Activated naive CD4-positive, alpha-beta T cell treated with anti-CD3 and anti-CD28 coated beads, Interleukin-2, amount 50 U/mL, for 72 hours (primary cell): ENCODE measurements at regions not wholly inside any gene's neighbourhood (a gene's known extent, or its start where the extent isn't known, plus 50 kb on each side); places are given as distances from the start of the nearest gene placed in this dataset.

Experiments used
- ATAC-seq, 2 donors: fragments of 150-1000 bp; cut with Tn5 transposase; 2 replicates each; pipeline ENCODE4 v1.10.0; 2021; ENCODE audit warnings: mild to moderate bottlenecking in 2 of 2, moderate library complexity in 2 of 2
- DNase-seq, 2 donors: peaks; one replicate each; pipeline ENCODE4 v3.0.0; 2021 to 2022; ENCODE audit warnings: low spot score in 2 of 2
- H3K27ac Mint-ChIP-seq, 2 donors: one replicate each; pipeline ENCODE4 v1.8.0; 2022; ENCODE audit warnings: mild to moderate bottlenecking in 2 of 2, mixed read lengths in 2 of 2
- H3K36me3 Mint-ChIP-seq, 2 donors: one replicate each; pipeline ENCODE4 v1.8.0; 2022; ENCODE audit warnings: mixed read lengths in 2 of 2
- H3K9me3 Mint-ChIP-seq, 2 donors: one replicate each; pipeline ENCODE4 v1.8.0; 2022; ENCODE audit warnings: mixed read lengths in 2 of 2

GRCh38 chr12:92466391-92467305, 236.1 kb upstream of the PLEKHG7 start:
- ATAC-seq: no peak
- Mint-ChIP-seq H3K27ac (no peak overlapping the region), H3K36me3 (peaks cover 0 to 5% of the 10 kb centered on the region in 2 donors)

DNA sequence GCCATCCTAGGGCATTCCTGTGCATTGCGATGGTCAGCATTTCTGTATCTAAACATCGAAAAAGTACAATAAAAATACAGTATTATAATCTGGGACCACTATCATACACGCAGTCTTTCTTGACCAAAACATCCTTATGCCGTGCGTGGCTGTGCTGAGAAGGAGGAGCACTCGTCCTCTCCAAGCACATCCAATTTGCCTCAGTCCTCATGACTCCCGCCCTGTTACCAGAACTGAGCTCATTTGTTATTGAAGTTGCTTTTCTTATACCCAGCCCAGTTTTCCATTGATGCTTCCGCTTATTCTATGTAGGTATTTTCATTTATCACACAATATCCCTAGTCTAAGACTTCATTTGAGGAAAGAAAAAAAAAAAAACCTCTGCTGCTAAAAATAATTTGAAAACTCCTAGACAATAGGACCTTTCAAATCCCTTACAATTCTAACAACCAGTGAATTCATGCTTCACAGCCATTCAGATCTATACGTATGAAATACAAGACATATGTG, 236.9 kb upstream of the PLEKHG7 start:
- ATAC-seq (no peak), DNase-seq (no peak)
- no peaks in the 10 kb centered on the region for H3K9me3 Mint-ChIP-seq
- peaks cover 0 to 5% of the 10 kb centered on the region in 2 donors for H3K36me3 Mint-ChIP-seq
- no peak overlapping the region for H3K27ac Mint-ChIP-seq

More at GRCh38 chr12:92466391-92467305, 236.1 kb upstream of the PLEKHG7 start:
- H3K9me3 Mint-ChIP-seq: no peaks in the 10 kb centered on the region
- no peak for DNase-seq

GRCh38 chr12:92464911-92465310, 237.9 kb upstream of the PLEKHG7 start:
- Mint-ChIP-seq H3K9me3 (peaks cover 0 to 3% of the 10 kb centered on the region in 2 donors), H3K36me3 (peaks cover 0 to 5% of the 10 kb centered on the region in 2 donors), H3K27ac (no peak overlapping the region)
- no peak for DNase-seq
- no peak for ATAC-seq

DNA sequence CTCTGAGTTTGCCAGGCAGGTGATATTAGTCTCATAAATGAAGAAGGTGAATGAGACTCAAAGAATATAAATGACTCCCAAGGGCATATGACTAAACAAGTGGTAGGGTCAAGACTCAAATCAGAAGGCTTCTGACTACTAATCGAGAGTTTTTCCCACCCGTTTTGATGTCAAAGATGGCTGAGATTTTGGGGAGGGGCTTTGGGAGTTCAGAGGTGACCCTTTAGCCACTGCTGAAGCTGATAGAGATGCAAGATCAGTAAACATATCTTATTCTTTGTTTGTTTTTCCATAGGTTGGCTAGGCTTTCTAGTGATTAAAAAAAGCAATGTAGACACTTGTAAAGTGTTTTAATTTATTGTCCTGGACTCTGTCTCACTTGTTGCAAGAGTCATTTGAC, 239.6 kb upstream of the PLEKHG7 start:
- ATAC-seq (no peak), DNase-seq (no peak)
- Mint-ChIP-seq H3K36me3 (peaks cover 0 to 9% of the 10 kb centered on the region in 2 donors), H3K9me3 (peaks cover 0 to 8% of the 10 kb centered on the region in 2 donors), H3K27ac (no peak overlapping the region)

DNA sequence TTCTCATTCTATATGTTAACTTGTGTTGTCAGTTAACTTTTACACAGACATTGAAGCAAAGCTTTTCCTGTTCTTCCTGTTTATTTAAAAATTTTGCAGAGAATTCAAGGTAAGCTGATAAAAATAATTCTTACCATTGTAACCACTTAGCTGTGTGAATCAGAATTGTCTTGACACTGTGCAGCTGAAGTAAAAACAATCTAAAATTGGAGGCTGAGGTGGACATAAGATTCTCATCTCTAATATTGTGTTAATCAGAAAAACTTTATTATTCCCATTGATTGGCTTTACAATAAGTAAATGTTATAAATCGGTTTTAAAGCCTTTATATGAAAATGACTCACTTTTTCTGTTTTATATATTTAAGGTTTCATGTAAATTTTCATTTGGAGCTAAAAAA, 240.3 kb upstream of the PLEKHG7 start:
- DNase-seq (no peak), ATAC-seq (no peak)
- H3K27ac Mint-ChIP-seq: no peak overlapping the region

DNA sequence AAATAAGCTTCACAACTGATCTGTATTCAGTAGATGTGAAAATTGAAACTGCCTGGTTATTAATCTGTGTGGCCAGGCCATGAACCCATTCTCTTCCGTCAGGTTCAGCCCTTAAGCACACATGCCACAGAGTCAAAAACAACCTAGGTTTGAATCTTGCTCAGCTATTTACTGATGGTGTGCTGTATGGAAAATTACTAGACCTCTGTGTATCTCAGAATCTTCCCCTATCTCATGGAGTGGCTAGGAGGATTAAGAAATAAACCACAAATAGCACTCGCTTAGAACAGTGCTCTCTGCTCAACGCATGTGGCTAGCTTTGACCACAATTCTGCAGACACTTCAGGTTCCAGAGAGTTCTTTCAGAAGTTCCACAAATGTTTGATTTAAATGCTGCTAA, 240.7 kb upstream of the PLEKHG7 start:
- peaks cover 0 to 11% of the 10 kb centered on the region in 2 donors for H3K36me3 Mint-ChIP-seq
- no peak for DNase-seq
- no peak overlapping the region for H3K27ac Mint-ChIP-seq
- peak; percentile 43 to 74 for ATAC-seq
- H3K9me3 Mint-ChIP-seq: peaks cover under 1 to 10% of the 10 kb centered on the region in 2 donors

More for the DNA sequence above, 240.3 kb upstream of the PLEKHG7 start:
- Mint-ChIP-seq H3K36me3 (peaks cover 0 to 11% of the 10 kb centered on the region in 2 donors), H3K9me3 (peaks cover 0 to 10% of the 10 kb centered on the region in 2 donors)

GRCh38 chr12:92459850-92460249, 242.9 kb upstream of the PLEKHG7 start:
- Mint-ChIP-seq H3K27ac (no peak overlapping the region), H3K9me3 (peaks cover 11 to 25% of the 10 kb centered on the region in 2 donors), H3K36me3 (peaks cover 5 to 11% of the 10 kb centered on the region in 2 donors)
- DNase-seq (no peak), ATAC-seq (no peak)

DNA sequence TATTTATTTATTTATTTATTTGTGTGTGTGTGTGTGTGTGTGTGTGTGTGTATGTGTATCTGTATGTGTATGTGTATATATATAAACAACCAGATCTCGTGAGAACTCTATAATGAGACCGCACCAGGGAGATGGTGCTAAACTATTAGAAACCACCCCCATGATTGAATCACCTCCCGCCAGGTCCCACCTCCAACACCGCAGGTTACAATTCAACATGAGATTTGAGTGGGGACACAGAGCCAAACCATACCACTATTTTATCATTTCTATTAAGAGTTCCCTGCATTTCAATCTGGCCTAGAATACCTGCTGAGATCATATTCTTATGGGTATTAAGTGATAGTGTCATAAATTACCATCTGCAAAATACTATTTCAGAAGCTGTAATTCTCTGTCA, 243.8 kb upstream of the PLEKHG7 start:
- peaks cover 5 to 10% of the 10 kb centered on the region in 2 donors for H3K36me3 Mint-ChIP-seq
- no peak for ATAC-seq
- no peak for DNase-seq
- H3K9me3 Mint-ChIP-seq: peaks cover 11 to 30% of the 10 kb centered on the region in 2 donors
- H3K27ac Mint-ChIP-seq: no peak overlapping the region

DNA sequence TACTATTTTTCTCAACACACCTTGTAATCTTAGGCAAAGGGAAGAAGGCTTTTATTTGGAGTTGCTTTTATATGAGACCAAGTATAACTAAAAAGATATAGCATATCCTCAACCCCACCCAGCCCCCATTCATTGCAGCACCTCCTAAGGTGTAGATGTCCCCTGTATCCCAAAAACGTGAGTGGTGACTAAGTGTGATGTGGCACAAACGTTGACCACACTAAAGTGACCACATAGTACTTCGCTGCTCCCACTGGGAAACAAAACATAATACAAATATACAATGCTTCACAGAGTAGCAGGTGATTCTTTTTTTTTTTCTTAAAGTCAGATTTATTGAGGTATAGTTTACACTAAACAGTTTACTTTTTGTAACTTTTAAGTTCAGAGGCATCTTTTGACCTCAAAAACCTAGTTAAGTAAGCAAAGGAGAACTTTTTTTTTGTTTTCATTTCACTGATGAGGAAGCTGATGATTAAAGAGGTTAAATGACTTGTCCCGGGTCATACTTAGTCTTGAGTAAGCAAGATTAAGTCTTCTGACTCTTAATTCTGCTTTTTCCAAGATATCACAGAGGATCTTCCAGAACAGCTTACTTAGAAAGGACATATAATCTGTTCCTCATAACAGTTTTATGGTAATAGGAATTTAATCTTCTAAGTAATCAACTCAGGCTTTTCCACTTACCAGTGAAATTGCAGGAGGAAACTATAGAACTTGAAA, 245.2 kb upstream of the PLEKHG7 start:
- peaks cover 5 to 6% of the 10 kb centered on the region in 2 donors for H3K36me3 Mint-ChIP-seq
- H3K27ac Mint-ChIP-seq: no peak overlapping the region
- DNase-seq (no peak), ATAC-seq (peak in 1 of 2 donors; percentile 56)
- peaks cover 11 to 30% of the 10 kb centered on the region in 2 donors for H3K9me3 Mint-ChIP-seq

GRCh38 chr12:92452763-92453162, 250.0 kb upstream of the PLEKHG7 start:
- Mint-ChIP-seq H3K36me3 (peaks cover 16 to 26% of the 10 kb centered on the region in 2 donors), H3K27ac (no peak overlapping the region), H3K9me3 (peaks cover 25 to 48% of the 10 kb centered on the region in 2 donors)
- DNase-seq (no peak), ATAC-seq (no peak)

GRCh38 chr12:92446083-92446460, 256.7 kb upstream of the PLEKHG7 start:
- DNase-seq (no peak), ATAC-seq (no peak)
- Mint-ChIP-seq H3K9me3 (peaks cover 7 to 43% of the 10 kb centered on the region in 2 donors), H3K27ac (no peak overlapping the region), H3K36me3 (peaks cover 5 to 53% of the 10 kb centered on the region in 2 donors)

- DNase-seq (no peak), ATAC-seq (no peak)
- peaks cover 0 to 48% of the 10 kb centered on the region in 2 donors for H3K36me3 Mint-ChIP-seq
- H3K27ac Mint-ChIP-seq: no peak overlapping the region
- peaks cover 2 to 40% of the 10 kb centered on the region in 2 donors for H3K9me3 Mint-ChIP-seq
Measured at GRCh38 chr12:92445253-92446082, 257.3 kb upstream of the PLEKHG7 start.

DNA sequence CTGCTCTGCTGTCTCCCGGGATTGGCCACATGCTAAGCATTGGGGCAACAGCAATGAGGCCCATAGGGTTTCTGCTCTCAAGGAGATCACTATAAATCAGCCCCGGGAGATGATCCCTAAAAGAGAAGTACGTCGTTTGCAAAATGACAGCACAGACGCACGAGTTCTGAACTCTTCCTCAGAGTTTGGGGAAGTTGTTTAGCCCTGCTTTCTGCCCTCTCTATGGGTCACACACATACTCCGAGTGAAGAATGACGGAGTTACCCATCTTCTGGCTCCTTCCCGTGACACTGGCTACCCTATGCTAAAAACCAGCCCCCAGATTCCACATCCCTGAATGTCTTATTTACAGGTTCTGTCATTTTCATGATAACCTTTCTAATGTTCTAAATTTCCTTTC, 258.0 kb upstream of the PLEKHG7 start:
- H3K36me3 Mint-ChIP-seq: peaks cover 0 to 41% of the 10 kb centered on the region in 2 donors
- no peak for ATAC-seq
- H3K27ac Mint-ChIP-seq: no peak overlapping the region
- DNase-seq: no peak
- H3K9me3 Mint-ChIP-seq: peaks cover 2 to 37% of the 10 kb centered on the region in 2 donors

GRCh38 chr12:92442782-92443181, 260.0 kb upstream of the PLEKHG7 start:
- DNase-seq (no peak), ATAC-seq (no peak)
- Mint-ChIP-seq H3K9me3 (peaks cover 2 to 29% of the 10 kb centered on the region in 2 donors), H3K27ac (peak overlapping the region in 1 of 2 donors; percentile 36), H3K36me3 (peaks cover 0 to 36% of the 10 kb centered on the region in 2 donors)

DNA sequence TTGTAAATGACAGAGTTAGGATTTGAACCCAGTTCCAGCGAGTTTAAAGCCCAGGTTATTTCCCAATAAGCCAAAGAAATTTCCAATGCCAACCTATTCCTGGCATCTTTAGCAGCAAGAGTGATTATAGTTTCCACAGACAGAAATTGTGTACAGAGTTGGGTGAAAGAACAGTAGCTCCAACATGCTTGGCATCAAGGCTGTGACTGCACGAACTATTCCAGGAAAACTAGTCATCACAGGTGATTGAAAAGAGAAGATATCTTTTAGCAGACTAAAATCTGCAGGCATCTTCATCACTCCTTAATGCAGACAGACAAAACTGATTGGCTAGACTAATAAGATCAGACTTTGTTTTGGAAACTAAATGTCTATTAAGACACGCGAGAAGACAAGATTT, 262.7 kb upstream of the PLEKHG7 start:
- Mint-ChIP-seq H3K36me3 (peaks cover 0 to 20% of the 10 kb centered on the region in 2 donors), H3K9me3 (peaks cover 0 to 19% of the 10 kb centered on the region in 2 donors), H3K27ac (no peak overlapping the region)
- no peak for ATAC-seq
- DNase-seq: no peak

GRCh38 chr12:92439420-92439805, 263.4 kb upstream of the PLEKHG7 start:
- no peak overlapping the region for H3K27ac Mint-ChIP-seq
- peaks cover 0 to 24% of the 10 kb centered on the region in 2 donors for H3K36me3 Mint-ChIP-seq
- H3K9me3 Mint-ChIP-seq: peaks cover 3 to 21% of the 10 kb centered on the region in 2 donors
- ATAC-seq (peak in 1 of 2 donors; percentile 55), DNase-seq (no peak)
